Smooth muscle cell (in vitro differentiated cells): ENCODE measurements at regions not wholly inside any gene's neighbourhood (a gene's known extent, or its start where the extent isn't known, plus 50 kb on each side); places are given as distances from the start of the nearest gene placed in this dataset.

Experiments used
- DNase-seq: peaks from one replicate; lab custom pipeline; 2025; ENCODE audit not compliant: unreplicated experiment; lab: John Stamatoyannopoulos, UW
- H2AFZ ChIP-seq: fragments of 200-600 bp; sonication (generic); 2 replicates; pipeline ENCODE4 v1.6.0; 2016; ENCODE audit warnings: antibody characterized with exemption, low read depth, mild to moderate bottlenecking
- H3F3A ChIP-seq: fragments of 200-600 bp; sonication (generic); 2 replicates; pipeline ENCODE4 v1.6.0; 2017; ENCODE audit warnings: antibody characterized with exemption, low read depth
- H3K27ac ChIP-seq: fragments of 200-600 bp; sonication (generic); 2 replicates; pipeline ENCODE4 v1.5.1; 2016; ENCODE audit warnings: low read depth, mild to moderate bottlenecking
- H3K27me3 ChIP-seq: fragments of 200-600 bp; sonication (generic); 2 replicates; pipeline ENCODE4 v1.6.1; 2016; ENCODE audit warnings: low read depth, mild to moderate bottlenecking
- H3K36me3 ChIP-seq: fragments of 200-600 bp; sonication (generic); 2 replicates; pipeline ENCODE4 v1.5.1; 2016; ENCODE audit warnings: low read depth
- H3K4me1 ChIP-seq: fragments of 200-600 bp; sonication (generic); 2 replicates; pipeline ENCODE4 v1.5.1; 2016; ENCODE audit warnings: low read depth
- H3K4me2 ChIP-seq: fragments of 200-600 bp; sonication (generic); 2 replicates; pipeline ENCODE4 v1.6.0; 2016; ENCODE audit warnings: mild to moderate bottlenecking
- H3K4me3 ChIP-seq: fragments of 200-600 bp; sonication (generic); 2 replicates; pipeline ENCODE4 v1.5.1; 2016; ENCODE audit warnings: mild to moderate bottlenecking
- H3K79me2 ChIP-seq: fragments of 200-600 bp; sonication (generic); 2 replicates; pipeline ENCODE4 v1.6.0; 2016; ENCODE audit warnings: low read depth, mild to moderate bottlenecking
- H3K9ac ChIP-seq: fragments of 200-600 bp; sonication (generic); 2 replicates; pipeline ENCODE4 v1.6.0; 2016; ENCODE audit warnings: low read depth
- H3K9me3 ChIP-seq: fragments of 200-600 bp; sonication (generic); replicated peaks from 2 replicates; pipeline ENCODE4 v1.5.1; 2016; ENCODE audit warnings: low read depth
- H4K20me1 ChIP-seq: fragments of 200-600 bp; sonication (generic); 2 replicates; pipeline ENCODE4 v1.6.0; 2016; ENCODE audit warnings: low read depth
- CTCF ChIP-seq: fragments of 200-600 bp; sonication (generic); IDR thresholded peaks from 2 replicates; pipeline ENCODE4 v1.5.1; 2017; ENCODE audit warnings: borderline replicate concordance, mild to moderate bottlenecking, antibody characterized with exemption; ENCODE audit not compliant: insufficient read depth, poor library complexity, severe bottlenecking
- WGBS: methylation state at CpG from one replicate; pipeline ENCODE4 v1.1.7; 2016; ENCODE audit warnings: low lambda C conversion rate; 5-methylcytosine and 5-hydroxymethylcytosine counted together

GRCh38 chr15:23954931-23955330, 267.8 kb upstream of the NDN start:
- Histone ChIP-seq H3K9ac (no peak overlapping the region), H3F3A (no peaks in the 10 kb centered on the region), H3K4me1 (no peaks in the 10 kb centered on the region), H2AFZ (no peak overlapping the region), H3K36me3 (no peaks in the 10 kb centered on the region), H4K20me1 (no peaks in the 10 kb centered on the region), H3K27me3 (no peaks in the 10 kb centered on the region), H3K79me2 (no peaks in the 10 kb centered on the region), H3K4me3 (no peak overlapping the region), H3K9me3 (no peaks in the 10 kb centered on the region), H3K27ac (no peak overlapping the region), H3K4me2 (no peak overlapping the region)
- no peak for TF ChIP-seq CTCF
- WGBS: 86% methylated on average over 13 of the region's 14 CpGs
- DNase-seq: no peak

- TF ChIP-seq CTCF: no peak
- H3K9me3 ChIP-seq: no peaks in the 10 kb centered on the region
- WGBS: 65% methylated on average over 5 of the region's 5 CpGs
- DNase-seq: no peak
- no peaks in the 10 kb centered on the region for H3F3A ChIP-seq
- H3K9ac ChIP-seq: no peak overlapping the region
- no peak overlapping the region for H3K27ac ChIP-seq
- H3K27me3 ChIP-seq: no peaks in the 10 kb centered on the region
- H3K4me3 ChIP-seq: no peak overlapping the region
- H3K4me1 ChIP-seq: no peaks in the 10 kb centered on the region
- no peak overlapping the region for H2AFZ ChIP-seq
- no peaks in the 10 kb centered on the region for H3K36me3 ChIP-seq
- no peak overlapping the region for H3K4me2 ChIP-seq
- H3K79me2 ChIP-seq: no peaks in the 10 kb centered on the region
- H4K20me1 ChIP-seq: no peaks in the 10 kb centered on the region
Measured at GRCh38 chr15:23983500-23984259, 296.6 kb upstream of the NDN start.

- no peaks in the 10 kb centered on the region for H3K4me1 ChIP-seq
- no peaks in the 10 kb centered on the region for H3K79me2 ChIP-seq
- DNase-seq: no peak
- H3K36me3 ChIP-seq: no peaks in the 10 kb centered on the region
- no peak overlapping the region for H3K4me3 ChIP-seq
- no peak overlapping the region for H3K27ac ChIP-seq
- no peak overlapping the region for H3K9ac ChIP-seq
- no peaks in the 10 kb centered on the region for H3F3A ChIP-seq
- no peak for TF ChIP-seq CTCF
- WGBS: 60% methylated on average over 4 of the region's 4 CpGs
- no peaks in the 10 kb centered on the region for H3K9me3 ChIP-seq
- H2AFZ ChIP-seq: no peak overlapping the region
- no peaks in the 10 kb centered on the region for H4K20me1 ChIP-seq
- H3K27me3 ChIP-seq: no peaks in the 10 kb centered on the region
- no peak overlapping the region for H3K4me2 ChIP-seq
Measured at GRCh38 chr15:23994273-23994672, 307.2 kb upstream of the NDN start.

- H3K4me1 ChIP-seq: no peaks in the 10 kb centered on the region
- no peaks in the 10 kb centered on the region for H4K20me1 ChIP-seq
- no peaks in the 10 kb centered on the region for H3K27me3 ChIP-seq
- no peak for TF ChIP-seq CTCF
- H3K4me3 ChIP-seq: no peak overlapping the region
- no peak overlapping the region for H3K27ac ChIP-seq
- no peaks in the 10 kb centered on the region for H3F3A ChIP-seq
- no peak overlapping the region for H2AFZ ChIP-seq
- H3K36me3 ChIP-seq: no peaks in the 10 kb centered on the region
- no peaks in the 10 kb centered on the region for H3K79me2 ChIP-seq
- no peak overlapping the region for H3K9ac ChIP-seq
- DNase-seq: no peak
- WGBS: 22% methylated on average over 1 of the region's 1 CpG
- H3K4me2 ChIP-seq: no peak overlapping the region
- H3K9me3 ChIP-seq: no peaks in the 10 kb centered on the region
Measured at GRCh38 chr15:23998056-23998455, 311.0 kb upstream of the NDN start.
